SK-N-SH (cell line): ENCODE measurements at regions not wholly inside any gene's neighbourhood (a gene's known extent, or its start where the extent isn't known, plus 50 kb on each side); places are given as distances from the start of the nearest gene placed in this dataset.

Experiments
- CTCF ChIP-seq: fragments of 200-600 bp; sonication (generic); IDR thresholded peaks from 2 replicates; pipeline ENCODE4 v1.6.1; 2017; ENCODE audit warnings: antibody characterized with exemption, mild to moderate bottlenecking, moderate library complexity
- FOXM1 ChIP-seq: IDR thresholded peaks from 2 replicates; pipeline ENCODE4 v1.4.0; 2012; ENCODE audit warnings: low read depth, mild to moderate bottlenecking
- JUND ChIP-seq: IDR thresholded peaks from 2 replicates; pipeline ENCODE4 v1.4.0; 2012
- MXI1 ChIP-seq: IDR thresholded peaks from 2 replicates; pipeline ENCODE4 v1.6.1; 2012; ENCODE audit warnings: mild to moderate bottlenecking, low read depth, low read length, improper control_type of control experiment
- TCF12 ChIP-seq: IDR thresholded peaks from 2 replicates; pipeline ENCODE4 v1.4.0; 2012

- TF ChIP-seq JUND (no peak), CTCF (no peak), TCF12 (no peak), MXI1 (no peak), FOXM1 (no peak)
These were observed 233.9 kb upstream of the LRATD1 start for GRCh38 chr2:14398641-14399040.
